Trophoblast cell (in vitro differentiated cells and primary cell): ENCODE measurements at regions not wholly inside any gene's neighbourhood (a gene's known extent, or its start where the extent isn't known, plus 50 kb on each side); places are given as distances from the start of the nearest gene placed in this dataset.

Experiments
- DNase-seq, 2 donors: peaks; one replicate each; pipeline ENCODE4 v3.0.0-alpha.2; 2016
- H2AFZ ChIP-seq: 2 replicates; pipeline ENCODE4 v1.6.1; 2013; ENCODE audit warnings: low read length, moderate library complexity, mild to moderate bottlenecking; ENCODE audit not compliant: insufficient read depth, poor library complexity
- H2AK5ac ChIP-seq: 2 replicates; pipeline ENCODE4 v1.6.1; 2013; ENCODE audit warnings: mild to moderate bottlenecking, low read length
- H2BK120ac ChIP-seq: 2 replicates; pipeline ENCODE4 v1.6.1; 2013; ENCODE audit warnings: low read length, mild to moderate bottlenecking, moderate library complexity; ENCODE audit not compliant: insufficient read depth, poor library complexity
- H2BK12ac ChIP-seq: 2 replicates; pipeline ENCODE4 v1.6.1; 2013; ENCODE audit warnings: mild to moderate bottlenecking, low read length, moderate library complexity
- H2BK5ac ChIP-seq: 2 replicates; pipeline ENCODE4 v1.6.1; 2013; ENCODE audit warnings: low read length, low read depth, moderate library complexity, mild to moderate bottlenecking; ENCODE audit not compliant: poor library complexity
- H3K14ac ChIP-seq: 2 replicates; pipeline ENCODE4 v1.6.1; 2013; ENCODE audit warnings: mild to moderate bottlenecking, low read length
- H3K18ac ChIP-seq: 2 replicates; pipeline ENCODE4 v1.6.1; 2013; ENCODE audit warnings: mild to moderate bottlenecking, low read length
- H3K23ac ChIP-seq: 2 replicates; pipeline ENCODE4 v1.6.1; 2013; ENCODE audit warnings: low read length
- H3K27ac ChIP-seq: 2 replicates; pipeline ENCODE4 v1.5.1; 2013; ENCODE audit warnings: low read depth, mild to moderate bottlenecking, inconsistent platforms, low read length, moderate library complexity
- H3K27me3 ChIP-seq: 2 replicates; pipeline ENCODE4 v1.6.1; 2013; ENCODE audit warnings: inconsistent platforms, mild to moderate bottlenecking, low read length, moderate library complexity; ENCODE audit not compliant: insufficient read depth
- H3K36me3 ChIP-seq, 2 experiments: 1 replicate in 1 of 2; 2 replicates in 1 of 2; pipeline ENCODE4 v1.6.1; 2013; ENCODE audit warnings: low read length in 2 of 2, mild to moderate bottlenecking in 2 of 2, moderate library complexity in 1 of 2; ENCODE audit not compliant: insufficient read depth in 2 of 2, control insufficient read depth in 1 of 2
- H3K4ac ChIP-seq: 2 replicates; pipeline ENCODE4 v1.6.1; 2013; ENCODE audit warnings: low read depth, mild to moderate bottlenecking, low read length, moderate library complexity
- H3K4me1 ChIP-seq, 2 experiments: 1 replicate in 1 of 2; 2 replicates in 1 of 2; pipeline ENCODE4 v1.6.1; 2013; ENCODE audit warnings: low read length in 2 of 2, mild to moderate bottlenecking in 2 of 2, moderate library complexity in 1 of 2; ENCODE audit not compliant: insufficient read depth in 2 of 2, control insufficient read depth in 1 of 2
- H3K4me2 ChIP-seq: 2 replicates; pipeline ENCODE4 v1.6.1; 2013; ENCODE audit warnings: inconsistent platforms, mild to moderate bottlenecking, low read length, moderate library complexity
- H3K4me3 ChIP-seq: 2 replicates; pipeline ENCODE4 v1.5.1; 2013; ENCODE audit warnings: mild to moderate bottlenecking, low read depth, low read length, inconsistent platforms
- H3K79me1 ChIP-seq: one replicate; pipeline ENCODE4 v1.6.1; 2013; ENCODE audit warnings: low read length
- H3K79me2 ChIP-seq: 2 replicates; pipeline ENCODE4 v1.6.1; 2013; ENCODE audit warnings: low read length, mild to moderate bottlenecking; ENCODE audit not compliant: control insufficient read depth, insufficient read depth, poor library complexity
- H3K9ac ChIP-seq: 2 replicates; pipeline ENCODE4 v1.6.1; 2013; ENCODE audit warnings: mild to moderate bottlenecking, low read length
- H3K9me3 ChIP-seq: 2 replicates; pipeline ENCODE4 v1.6.1; 2013; ENCODE audit warnings: low read depth, mild to moderate bottlenecking, control low read depth, inconsistent platforms, low read length; ENCODE audit not compliant: insufficient read depth
- H4K12ac ChIP-seq: 2 replicates; pipeline ENCODE4 v1.6.1; 2013; ENCODE audit warnings: low read depth, mild to moderate bottlenecking, low read length, moderate library complexity
- H4K8ac ChIP-seq: 2 replicates; pipeline ENCODE4 v1.6.1; 2013; ENCODE audit warnings: low read depth, mild to moderate bottlenecking, low read length, moderate library complexity
- H4K91ac ChIP-seq: one replicate; pipeline ENCODE4 v1.6.1; 2013; ENCODE audit warnings: low read depth, mild to moderate bottlenecking, low read length, moderate library complexity
- WGBS: extraction: QIAGEN DNeasy Blood & Tissue Kit; methylation state at CpG from one replicate; pipeline ENCODE4 v1.1.7; 2013; ENCODE audit warnings: missing lambda C conversion rate; ENCODE audit not compliant: insufficient read length, insufficient coverage; ENCODE audit errors: extremely low coverage; 5-methylcytosine and 5-hydroxymethylcytosine counted together

DNA sequence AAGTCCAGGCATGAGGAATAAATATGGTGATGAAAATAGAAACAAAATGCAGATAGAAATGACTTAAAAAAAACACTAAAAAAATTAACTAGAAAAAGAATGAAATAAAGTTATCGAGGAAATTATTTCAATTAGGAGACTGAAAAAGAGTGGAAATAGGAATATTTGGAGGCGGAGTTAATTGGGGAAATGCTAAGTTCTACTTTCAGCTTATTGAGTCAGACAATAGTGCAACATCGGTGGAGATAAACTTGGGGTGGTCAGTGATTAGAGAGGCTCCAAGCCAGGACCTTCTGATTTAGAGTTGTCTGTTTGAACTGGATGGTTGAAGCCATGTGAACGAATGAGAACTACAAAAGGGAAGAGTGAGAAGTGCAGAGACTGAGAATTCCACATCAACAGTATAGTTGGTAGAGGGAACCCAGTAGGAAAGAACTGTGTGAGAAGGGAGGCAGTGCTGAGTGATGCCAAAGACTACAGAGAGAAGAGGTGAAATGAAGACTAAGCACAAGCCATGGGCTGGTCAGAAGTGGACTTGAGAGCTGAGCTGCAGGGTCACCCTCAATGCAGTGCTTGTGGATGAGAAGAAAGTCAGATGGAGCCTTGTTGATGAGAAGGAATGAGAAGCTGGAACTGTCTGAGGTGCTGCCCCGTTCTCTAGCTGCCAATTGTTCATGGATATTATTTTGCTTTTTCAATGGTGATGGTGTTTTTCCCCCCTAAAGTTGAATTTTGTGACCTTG is 160.7 kb downstream of the ICE1 start:
- Histone ChIP-seq H3K79me1 (no peaks in the 10 kb centered on the region), H3K4me3 (no peak overlapping the region), H3K4me2 (no peak overlapping the region), H2AK5ac (no peak overlapping the region), H4K12ac (no peak overlapping the region), H4K91ac (no peak overlapping the region), H3K9me3 (no peaks in the 10 kb centered on the region), H3K36me3 (no peaks in the 10 kb centered on the region), H3K27ac (no peak overlapping the region), H3K14ac (no peak overlapping the region), H3K4me1 (no peaks in the 10 kb centered on the region), H4K8ac (no peak overlapping the region), H2BK5ac (no peak overlapping the region), H3K4ac (no peak overlapping the region), H3K79me2 (no peaks in the 10 kb centered on the region), H2BK12ac (no peak overlapping the region), H3K18ac (no peak overlapping the region), H3K9ac (no peak overlapping the region), H2AFZ (no peak overlapping the region), H3K23ac (no peak overlapping the region), H2BK120ac (no peak overlapping the region), H3K27me3 (no peaks in the 10 kb centered on the region)
- DNase-seq: no peak
- WGBS: 100% methylated on average over 2 of the region's 5 CpGs

DNA sequence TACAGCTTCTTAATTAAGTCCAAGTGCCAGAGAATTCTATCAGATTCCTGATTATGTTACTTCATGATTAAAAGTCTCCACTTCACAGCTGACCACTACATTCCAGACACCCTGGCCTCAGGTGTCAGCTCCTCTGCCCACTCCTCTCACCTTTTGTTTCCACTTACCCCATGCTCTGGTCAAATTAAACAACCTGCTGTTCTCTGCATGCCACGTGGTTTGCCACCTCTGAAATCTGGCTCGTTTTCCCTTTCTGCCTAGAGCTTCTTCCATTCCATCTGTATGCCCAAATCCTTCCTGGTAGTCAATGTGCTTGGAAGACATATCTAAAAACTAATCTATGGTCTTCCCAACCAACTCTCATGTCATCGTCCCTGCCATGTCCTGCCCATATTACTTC is 158.6 kb downstream of the ICE1 start:
- no peak overlapping the region for H3K18ac ChIP-seq
- H3K23ac ChIP-seq: no peak overlapping the region
- H3K4me1 ChIP-seq: no peaks in the 10 kb centered on the region
- no peak overlapping the region for H3K4me3 ChIP-seq
- H3K27me3 ChIP-seq: no peaks in the 10 kb centered on the region
- H2BK5ac ChIP-seq: no peak overlapping the region
- H2BK120ac ChIP-seq: no peak overlapping the region
- no peaks in the 10 kb centered on the region for H3K79me2 ChIP-seq
- no peak overlapping the region for H3K4ac ChIP-seq
- no peak overlapping the region for H4K8ac ChIP-seq
- no peak overlapping the region for H3K27ac ChIP-seq
- H2AFZ ChIP-seq: no peak overlapping the region
- H2BK12ac ChIP-seq: no peak overlapping the region
- H3K9me3 ChIP-seq: no peaks in the 10 kb centered on the region
- H4K12ac ChIP-seq: no peak overlapping the region
- H3K4me2 ChIP-seq: no peak overlapping the region
- WGBS: no CpG with 5 or more reads among the region's 3 CpGs
- H3K9ac ChIP-seq: no peak overlapping the region
- no peak overlapping the region for H3K14ac ChIP-seq
- no peaks in the 10 kb centered on the region for H3K79me1 ChIP-seq
- no peak overlapping the region for H4K91ac ChIP-seq
- no peaks in the 10 kb centered on the region for H3K36me3 ChIP-seq
- DNase-seq: no peak
- no peak overlapping the region for H2AK5ac ChIP-seq

- Histone ChIP-seq H3K9ac (no peak overlapping the region), H3K79me1 (no peaks in the 10 kb centered on the region), H3K4me1 (no peaks in the 10 kb centered on the region), H3K9me3 (no peaks in the 10 kb centered on the region), H4K8ac (no peak overlapping the region), H4K91ac (no peak overlapping the region), H3K36me3 (no peaks in the 10 kb centered on the region), H2BK120ac (no peak overlapping the region), H2BK12ac (no peak overlapping the region), H2AFZ (no peak overlapping the region), H3K27ac (no peak overlapping the region), H3K79me2 (no peaks in the 10 kb centered on the region), H3K23ac (no peak overlapping the region), H3K14ac (no peak overlapping the region), H3K4ac (no peak overlapping the region), H3K4me2 (no peak overlapping the region), H3K18ac (no peak overlapping the region), H3K4me3 (no peak overlapping the region), H2BK5ac (no peak overlapping the region), H3K27me3 (no peaks in the 10 kb centered on the region), H2AK5ac (no peak overlapping the region), H4K12ac (no peak overlapping the region)
- DNase-seq: no peak
- WGBS: no CpG with 5 or more reads among the region's 6 CpGs
Measured at GRCh38 chr5:5576744-5577143, 154.3 kb downstream of the ICE1 start.

DNA sequence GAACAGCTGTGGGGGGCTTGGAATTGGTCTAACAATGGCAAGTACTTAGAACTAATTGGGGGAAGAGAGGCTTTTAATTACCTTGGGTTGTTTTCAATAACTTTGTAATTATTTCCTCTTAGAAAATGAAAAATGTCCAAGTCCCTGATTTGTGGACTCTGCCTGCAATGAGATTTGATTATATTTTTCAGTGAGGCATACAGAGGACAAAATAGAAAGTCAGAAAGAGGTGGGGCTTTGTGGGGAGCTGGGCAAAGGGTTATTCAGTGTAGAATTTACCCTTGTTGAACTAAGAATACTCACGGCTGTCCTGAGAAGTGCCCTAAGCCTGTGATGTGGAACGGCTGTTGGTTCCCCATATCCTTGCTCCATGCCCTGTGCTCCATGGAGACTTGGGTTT is 153.0 kb downstream of the ICE1 start:
- no peaks in the 10 kb centered on the region for H3K79me1 ChIP-seq
- H3K27ac ChIP-seq: no peak overlapping the region
- no peak overlapping the region for H4K8ac ChIP-seq
- no peak overlapping the region for H3K4me2 ChIP-seq
- no peak overlapping the region for H3K18ac ChIP-seq
- WGBS: no CpG with 5 or more reads among the region's 2 CpGs
- no peak overlapping the region for H3K4ac ChIP-seq
- no peaks in the 10 kb centered on the region for H3K4me1 ChIP-seq
- H4K12ac ChIP-seq: no peak overlapping the region
- no peaks in the 10 kb centered on the region for H3K9me3 ChIP-seq
- H3K9ac ChIP-seq: no peak overlapping the region
- H3K36me3 ChIP-seq: no peaks in the 10 kb centered on the region
- no peaks in the 10 kb centered on the region for H3K79me2 ChIP-seq
- H3K4me3 ChIP-seq: no peak overlapping the region
- no peak overlapping the region for H2AFZ ChIP-seq
- no peak overlapping the region for H4K91ac ChIP-seq
- DNase-seq: no peak
- no peak overlapping the region for H2BK5ac ChIP-seq
- H3K14ac ChIP-seq: no peak overlapping the region
- H2AK5ac ChIP-seq: no peak overlapping the region
- H2BK120ac ChIP-seq: no peak overlapping the region
- H2BK12ac ChIP-seq: no peak overlapping the region
- H3K23ac ChIP-seq: no peak overlapping the region
- no peaks in the 10 kb centered on the region for H3K27me3 ChIP-seq
